AG10803 (cell line): ENCODE measurements at regions not wholly inside any gene's neighbourhood (a gene's known extent, or its start where the extent isn't known, plus 50 kb on each side); places are given as distances from the start of the nearest gene placed in this dataset.
"Not testable (repeated sequence)": the region's sequence is repeated elsewhere in the genome, so short reads cannot be mapped to it uniquely, and the experiment has no call there.

Experiments used
- DNase-seq: peaks from one replicate; pipeline ENCODE4 v3.0.0; 2010; ENCODE audit warnings: low read depth
- H3K4me3 ChIP-seq: 2 replicates; pipeline ENCODE4 v1.5.1; 2011; ENCODE audit warnings: mild to moderate bottlenecking, low read length, control low read depth
- CTCF ChIP-seq: conservative IDR thresholded peaks from 2 replicates; pipeline ENCODE4 v1.5.1; 2011; ENCODE audit warnings: mild to moderate bottlenecking, low read length, control low read depth, inconsistent platforms

- peak; percentile 57 for TF ChIP-seq CTCF
- H3K4me3 ChIP-seq: no peak overlapping the region
- peak; percentile 18 for DNase-seq
Measured at GRCh38 chrX:65451663-65452062, 82.9 kb downstream of the LAS1L start.

GRCh38 chrX:65420154-65420553 lies 114.4 kb downstream of the LAS1L start:
- TF ChIP-seq CTCF: no peak
- no peak overlapping the region for H3K4me3 ChIP-seq
- no peak for DNase-seq

- DNase-seq, H3K4me3 ChIP-seq: not testable (repeated sequence)
Measured at GRCh38 chrX:65407662-65408061, 126.9 kb downstream of the LAS1L start.

GRCh38 chrX:65407157-65407626 lies 127.4 kb downstream of the LAS1L start:
- TF ChIP-seq CTCF: no peak
- no peak for DNase-seq
- no peak overlapping the region for H3K4me3 ChIP-seq

- no peak overlapping the region for H3K4me3 ChIP-seq
- DNase-seq: no peak
- no peak for TF ChIP-seq CTCF
Measured at GRCh38 chrX:65406532-65406931, 128.1 kb downstream of the LAS1L start.

- no peak for TF ChIP-seq CTCF
- no peak for DNase-seq
- no peak overlapping the region for H3K4me3 ChIP-seq
Measured at GRCh38 chrX:65392284-65392683, 142.3 kb downstream of the LAS1L start.

- not testable (repeated sequence) for H3K4me3 ChIP-seq
Measured at GRCh38 chrX:65389120-65389519, 145.5 kb downstream of the LAS1L start.

More at GRCh38 chrX:65389120-65389519, 145.5 kb downstream of the LAS1L start:
- not testable (repeated sequence) for DNase-seq
